Embryonic facial prominence (tissue), 1 donor: ENCODE measurements at regions not wholly inside any gene's neighbourhood (a gene's known extent, or its start where the extent isn't known, plus 50 kb on each side); places are given as distances from the start of the nearest gene placed in this dataset.
"Not testable (repeated sequence)": the region's sequence is repeated elsewhere in the genome, so short reads cannot be mapped to it uniquely, and the experiment has no call there.

Experiments used
- DNase-seq: peaks from one replicate; pipeline ENCODE4 v3.0.0-alpha.2; 2016; ENCODE audit errors: extremely low spot score

GRCh38 chr2:105498281-105498846 lies 99.5 kb upstream of the FHL2 start:
- DNase-seq: no peak

DNA sequence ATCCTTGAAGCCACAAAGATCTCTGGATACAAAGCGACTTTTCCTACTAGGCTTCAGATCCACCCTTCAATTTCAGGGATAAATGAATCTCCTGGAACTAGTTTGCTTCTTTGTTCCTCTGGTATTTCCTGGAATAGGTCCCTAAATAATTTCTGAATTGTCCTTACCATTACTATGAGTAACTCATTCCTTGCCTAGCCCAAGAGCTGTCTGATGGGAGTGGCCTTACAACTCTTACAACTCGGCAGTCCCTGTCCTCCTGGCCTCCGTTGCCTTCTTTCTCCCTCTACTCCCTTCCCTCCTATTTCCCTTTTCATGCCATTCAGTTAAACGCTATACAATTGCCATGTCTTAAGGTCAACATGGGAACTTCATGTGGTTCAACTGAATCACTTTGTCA lies 98.2 kb upstream of the FHL2 start:
- no peak for DNase-seq

GRCh38 chr2:105496271-105496670 lies 97.4 kb upstream of the FHL2 start:
- no peak for DNase-seq

- DNase-seq: no peak
Observed at GRCh38 chr2:105494683-105495425, 96.0 kb upstream of the FHL2 start.

DNA sequence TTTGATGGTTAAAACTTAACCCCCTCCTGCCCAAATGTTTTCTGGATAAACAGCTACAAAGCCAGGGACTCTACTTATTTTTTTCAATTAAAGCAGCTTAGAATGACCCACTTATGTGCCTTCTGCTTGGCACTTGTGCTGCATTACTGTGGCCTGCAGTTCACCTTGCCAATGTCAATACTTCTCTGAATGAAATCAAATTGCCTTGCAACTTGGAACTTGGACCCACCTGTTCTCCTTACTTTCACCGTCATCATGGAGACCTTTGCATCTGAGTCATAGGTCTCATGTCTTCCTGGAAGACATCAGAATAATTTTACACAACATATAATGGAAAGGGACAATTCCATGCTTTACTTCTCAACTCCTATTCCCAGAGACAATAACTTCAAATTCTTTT lies 92.1 kb upstream of the FHL2 start:
- DNase-seq: no peak

DNA sequence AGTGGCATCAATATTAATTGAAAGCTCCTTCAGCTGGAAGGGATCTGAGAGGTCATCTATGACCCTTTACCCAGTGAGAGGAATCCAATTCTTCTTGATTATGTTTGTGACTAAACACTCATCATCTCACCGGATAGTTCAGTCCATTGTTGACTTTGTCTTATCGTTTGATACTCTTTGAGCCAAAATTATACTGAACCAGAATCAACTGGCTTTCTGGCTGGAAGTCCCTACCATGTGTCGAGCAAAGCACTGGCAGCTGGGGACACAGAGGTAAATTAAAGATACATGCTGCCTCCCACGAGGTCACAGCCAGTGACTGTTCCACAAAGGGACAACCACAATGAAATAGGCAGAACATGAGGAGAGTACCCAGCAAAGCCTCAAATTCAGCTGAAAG lies 91.4 kb upstream of the FHL2 start:
- no peak for DNase-seq

DNA sequence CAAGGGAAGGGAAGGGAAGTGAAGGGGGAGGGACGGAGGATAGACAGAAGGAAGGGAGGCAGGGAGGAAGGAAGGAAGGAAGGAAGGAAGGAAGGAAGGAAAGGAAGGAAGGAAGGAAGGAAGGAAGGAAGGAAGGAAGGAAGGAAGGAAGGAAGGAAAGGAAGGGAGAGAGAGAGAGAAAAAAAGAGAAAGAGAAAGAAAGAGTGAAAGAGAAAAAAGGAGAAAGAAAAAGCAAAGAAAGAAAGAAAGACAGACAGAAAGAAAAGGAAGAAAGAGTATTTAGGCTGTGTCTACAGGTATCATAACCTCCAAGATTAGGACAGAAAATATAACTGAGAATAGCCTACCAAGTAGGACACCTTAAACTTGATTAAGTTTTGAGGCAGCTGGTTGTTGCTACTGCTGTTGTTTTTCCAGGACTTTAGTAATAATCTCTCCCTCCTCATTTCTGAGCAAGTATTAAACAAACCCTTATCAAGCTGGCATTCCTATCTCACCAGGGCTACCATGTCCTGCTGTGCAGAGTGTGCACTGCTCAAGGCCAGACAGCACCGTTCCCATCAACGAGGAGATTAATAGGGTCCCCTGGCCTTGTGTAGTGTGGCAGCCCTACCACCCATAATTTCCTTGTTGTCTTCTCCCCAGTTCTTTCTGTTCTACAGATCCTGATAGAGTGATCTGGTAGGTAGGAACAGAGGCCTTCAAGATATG lies 90.5 kb upstream of the FHL2 start:
- DNase-seq: no peak

GRCh38 chr2:105488285-105488684 lies 89.4 kb upstream of the FHL2 start:
- no peak for DNase-seq

DNA sequence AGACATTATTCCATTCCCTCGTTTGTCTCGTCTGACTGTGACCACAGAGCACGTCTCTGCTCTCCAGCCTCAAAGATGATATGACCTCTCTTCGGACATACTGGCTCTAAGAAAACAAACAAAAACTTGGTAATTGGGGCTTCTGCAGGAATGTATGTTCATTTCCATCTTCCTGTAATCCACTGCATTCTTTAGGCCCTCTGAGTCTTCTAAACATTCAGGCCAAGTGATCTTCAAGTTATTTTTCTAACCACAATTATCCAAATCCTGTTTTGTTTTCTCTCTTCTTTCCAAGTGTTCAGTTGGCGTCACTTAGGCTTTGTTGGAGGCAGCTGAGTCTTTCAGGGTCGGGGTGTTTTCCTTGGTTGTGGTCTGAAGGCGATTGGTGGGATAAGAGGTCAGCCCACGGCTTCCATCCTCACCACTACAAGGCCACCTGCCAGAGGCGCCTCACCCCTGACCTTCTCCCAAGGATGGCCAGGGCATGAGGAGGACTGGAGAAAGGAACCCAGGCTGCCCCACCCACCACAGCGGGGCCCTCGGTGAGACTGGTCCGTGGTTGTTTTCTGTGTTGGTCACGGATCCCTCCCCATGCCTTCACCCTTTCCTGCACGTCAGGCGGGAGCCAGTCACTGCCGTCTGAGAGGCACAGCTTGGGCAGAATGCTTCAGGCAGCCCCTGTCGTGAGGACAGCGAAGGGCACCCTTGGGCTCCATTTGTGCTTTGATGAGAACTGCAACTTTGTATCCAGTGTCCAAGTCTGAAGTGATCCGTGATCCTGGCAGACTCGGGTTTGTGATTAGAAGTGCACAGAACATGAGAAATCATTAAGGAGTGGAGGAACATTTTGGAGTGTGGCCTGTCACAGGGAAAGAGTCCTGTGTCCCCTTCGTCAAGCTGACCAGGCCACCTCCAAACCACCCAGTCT lies 88.6 kb upstream of the FHL2 start:
- no peak for DNase-seq

GRCh38 chr2:105486762-105487141 lies 87.9 kb upstream of the FHL2 start:
- no peak for DNase-seq

DNA sequence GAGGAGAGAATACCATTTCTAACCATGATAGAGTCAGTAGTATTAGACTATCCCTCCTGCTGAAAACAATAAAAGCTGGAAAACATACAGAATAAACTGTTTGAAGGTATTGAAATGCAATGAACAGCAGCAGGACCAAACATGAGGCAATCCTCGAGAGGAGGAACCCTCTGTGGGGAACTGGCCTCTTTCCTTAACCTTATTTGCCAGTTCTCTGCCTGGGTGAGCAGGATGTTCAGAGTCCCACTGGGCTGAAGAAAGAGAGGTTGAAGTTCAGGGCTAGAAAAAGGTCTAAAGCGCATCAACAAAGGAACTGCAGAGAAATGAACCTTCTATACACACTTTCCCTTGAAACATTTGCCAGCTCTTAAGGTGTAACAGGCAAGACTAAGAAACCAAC lies 79.8 kb upstream of the FHL2 start:
- DNase-seq: no peak

DNA sequence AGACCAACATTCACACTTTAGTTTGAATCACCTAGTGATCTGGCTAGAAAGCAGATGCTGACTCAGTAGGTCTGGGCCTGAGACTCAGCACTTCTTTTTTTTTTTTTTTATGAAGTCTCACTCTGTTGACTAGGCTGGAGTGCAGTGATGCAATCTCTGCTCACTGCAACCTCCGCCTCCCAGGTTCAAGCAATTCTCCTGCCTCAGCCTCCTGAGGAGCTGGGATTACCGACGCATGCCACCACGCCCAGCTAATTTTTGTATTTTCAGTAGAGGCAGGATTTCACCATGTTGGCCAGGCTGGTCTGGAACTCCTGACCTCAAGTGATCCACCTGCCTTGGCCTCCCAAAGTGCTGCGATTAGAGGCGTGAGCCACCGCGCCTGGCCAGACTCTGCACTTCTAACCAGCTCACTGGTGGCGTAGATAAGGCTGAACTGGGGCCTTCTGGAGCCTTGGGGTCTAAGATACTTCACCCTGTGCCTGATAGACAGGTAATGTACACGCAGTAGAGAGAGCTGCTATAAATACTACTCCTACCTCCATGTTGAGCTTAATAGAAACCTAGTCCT lies 78.3 kb upstream of the FHL2 start:
- not testable (repeated sequence) for DNase-seq

DNA sequence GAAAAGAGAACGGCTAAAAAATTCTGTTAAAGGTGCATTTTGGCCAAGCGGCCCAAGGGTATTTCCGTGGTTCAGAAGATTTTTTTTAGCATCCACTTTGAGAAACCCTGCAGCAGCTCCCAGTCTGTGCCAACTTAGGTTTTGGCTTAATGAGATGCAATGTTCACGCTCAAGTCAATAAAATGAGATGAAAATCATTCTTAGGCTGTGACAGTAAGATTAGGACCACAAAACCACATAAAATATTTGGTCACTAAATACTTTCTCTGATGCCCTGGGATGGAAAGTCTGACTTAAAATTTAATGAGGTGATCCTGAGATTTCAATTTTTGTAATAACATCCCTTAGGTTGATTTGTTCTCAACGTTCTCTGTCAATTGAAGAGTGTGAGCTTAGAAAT lies 74.2 kb upstream of the FHL2 start:
- DNase-seq: peak; percentile 31

- DNase-seq: no peak
Observed at GRCh38 chr2:105470979-105471378, 72.1 kb upstream of the FHL2 start.

DNA sequence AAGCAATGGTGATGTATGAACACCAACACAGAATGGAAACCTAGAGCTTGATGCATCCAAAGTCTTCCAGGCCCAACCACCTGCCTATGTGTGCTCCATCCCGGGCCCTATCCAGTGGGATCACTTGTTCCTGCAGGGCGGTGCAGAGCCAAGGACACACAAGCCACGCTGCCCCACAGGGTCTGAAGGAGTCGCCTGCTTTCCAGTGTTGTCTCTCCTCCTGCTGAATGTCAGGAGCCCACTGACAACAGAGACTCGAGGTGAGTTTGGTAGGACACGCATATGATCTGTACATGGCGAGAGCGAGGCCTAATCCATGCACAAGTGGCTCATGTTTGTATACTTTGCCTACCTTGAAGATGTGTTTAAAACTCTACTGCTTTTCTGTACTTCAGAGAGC lies 70.9 kb upstream of the FHL2 start:
- no peak for DNase-seq

GRCh38 chr2:105468582-105469042 lies 69.8 kb upstream of the FHL2 start:
- DNase-seq: no peak

DNA sequence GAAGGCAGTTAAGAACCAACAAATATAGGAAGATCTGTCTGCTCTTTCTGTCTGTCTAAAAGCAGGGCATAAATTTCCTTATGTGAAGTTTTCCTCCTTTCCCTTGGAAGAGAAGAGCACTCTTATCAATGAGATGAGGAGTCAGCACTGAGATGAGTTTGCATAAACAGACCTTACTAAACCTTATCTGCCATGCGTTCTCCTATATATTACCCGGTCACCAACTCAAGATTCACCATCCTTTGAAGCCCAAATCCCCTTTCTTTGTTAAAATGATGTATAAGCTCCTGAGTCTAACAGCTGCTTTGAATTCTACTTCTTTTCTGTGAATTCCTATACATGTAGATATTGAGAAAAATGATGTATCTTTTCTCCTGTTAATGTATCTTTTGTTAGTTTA lies 65.5 kb upstream of the FHL2 start:
- DNase-seq: no peak

DNA sequence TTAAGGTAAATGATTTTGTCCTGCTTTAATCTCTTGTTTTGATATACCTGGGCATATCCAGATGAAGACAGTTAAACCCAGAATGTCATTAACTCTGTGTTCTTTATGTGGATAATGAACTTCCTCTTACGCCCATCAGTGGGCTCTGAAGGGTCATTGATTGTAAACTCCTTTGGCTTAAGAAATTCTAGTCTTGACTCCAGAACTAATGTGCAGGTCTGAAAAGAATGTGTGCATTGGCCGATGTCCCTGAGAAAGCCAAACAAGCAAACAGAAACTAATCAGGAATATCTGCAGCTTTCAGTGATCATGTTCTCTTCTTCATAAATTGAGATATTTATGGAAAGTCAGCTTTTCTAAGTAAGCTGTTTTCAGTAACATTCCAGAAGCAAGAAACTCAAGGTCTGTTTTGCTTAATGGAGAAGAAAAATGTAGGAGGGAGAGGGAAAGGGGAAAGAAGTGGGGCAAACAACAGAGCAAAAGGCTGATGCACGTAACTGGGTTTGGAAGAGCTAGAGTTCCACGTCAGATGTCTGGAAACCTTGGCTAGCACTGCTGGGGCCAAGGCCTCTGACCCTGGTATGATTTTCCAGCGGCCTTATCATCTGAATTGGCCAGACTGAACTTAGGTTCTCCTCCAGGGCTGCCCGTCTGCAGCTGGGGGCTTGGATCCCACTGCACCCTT lies 61.3 kb upstream of the FHL2 start:
- DNase-seq: no peak

- DNase-seq: no peak
Observed at GRCh38 chr2:105458076-105458475, 59.2 kb upstream of the FHL2 start.

- DNase-seq: no peak
Observed at GRCh38 chr2:105455488-105456003, 56.7 kb upstream of the FHL2 start.
